Stomach (tissue), 4 donors: ENCODE measurements at regions not wholly inside any gene's neighbourhood (a gene's known extent, or its start where the extent isn't known, plus 50 kb on each side); places are given as distances from the start of the nearest gene placed in this dataset.

ENCODE experiments used
- EP300 ChIP-seq: sonication (generic); formaldehyde crosslinking; IDR thresholded peaks from one replicate; pipeline ENCODE4 v1.6.1; 2017; ENCODE audit warnings: antibody characterized with exemption
- POLR2A ChIP-seq, 4 donors: fragments of 450-650 bp; IDR thresholded peaks; one replicate each; pipeline ENCODE4 v1.6.1; 2016; ENCODE audit warnings: antibody characterized with exemption in 4 of 4, control low read depth in 2 of 4, mild to moderate bottlenecking in 1 of 4, moderate library complexity in 1 of 4
- POLR2AphosphoS5 ChIP-seq, 3 donors: sonication (generic); formaldehyde crosslinking; IDR thresholded peaks; one replicate each; pipeline ENCODE4 v1.6.1; 2016; ENCODE audit warnings: antibody characterized with exemption in 3 of 3
- TF ChIP-seq, protein P1 (sequence below), 7 experiments: fragments of 450-650 bp in 4 of 7; fragments of 200-600 bp in 3 of 7; sonication (generic) in 3 of 7; IDR thresholded peaks; one replicate each; pipeline ENCODE4 v1.5.1; 2016 to 2019; ENCODE audit warnings: antibody characterized with exemption in 7 of 7, control low read depth in 2 of 7, mild to moderate bottlenecking in 1 of 7

DNA sequence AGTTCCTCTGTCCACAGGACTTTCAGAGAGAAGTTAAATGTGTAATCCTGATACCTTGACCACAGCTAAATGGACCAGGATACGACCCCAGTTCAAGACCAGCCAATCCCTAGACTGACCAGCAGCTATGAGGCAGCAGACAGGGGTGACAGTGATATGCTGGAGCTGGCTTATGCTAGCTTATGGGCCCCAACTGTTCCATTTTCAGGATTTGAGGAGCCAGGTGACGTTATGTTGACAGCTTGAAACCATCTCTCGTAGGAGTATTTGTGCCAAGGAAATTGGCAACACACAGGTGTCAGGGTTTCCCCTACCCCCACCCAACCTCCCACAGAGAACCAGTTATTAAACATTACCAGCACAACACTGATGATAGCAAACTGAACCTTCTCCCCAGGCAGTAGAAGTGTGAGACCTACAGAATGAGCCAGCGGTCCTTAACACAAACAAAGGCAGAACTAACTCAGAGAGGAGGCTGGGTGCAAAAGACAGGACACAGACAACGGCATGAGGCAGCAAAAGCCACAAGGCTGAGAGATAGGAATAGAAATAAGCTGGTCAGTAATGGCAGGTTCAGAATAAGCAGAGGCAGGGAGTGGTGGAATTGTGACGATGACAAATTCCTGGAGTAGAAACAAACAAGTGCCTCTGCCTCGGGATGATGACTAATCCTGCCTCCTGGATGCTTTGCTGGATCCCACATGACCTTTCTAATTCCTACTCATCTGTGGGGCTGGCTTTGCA is 85.6 kb upstream of the CPEB2 start:
- TF ChIP-seq, protein P1, sequence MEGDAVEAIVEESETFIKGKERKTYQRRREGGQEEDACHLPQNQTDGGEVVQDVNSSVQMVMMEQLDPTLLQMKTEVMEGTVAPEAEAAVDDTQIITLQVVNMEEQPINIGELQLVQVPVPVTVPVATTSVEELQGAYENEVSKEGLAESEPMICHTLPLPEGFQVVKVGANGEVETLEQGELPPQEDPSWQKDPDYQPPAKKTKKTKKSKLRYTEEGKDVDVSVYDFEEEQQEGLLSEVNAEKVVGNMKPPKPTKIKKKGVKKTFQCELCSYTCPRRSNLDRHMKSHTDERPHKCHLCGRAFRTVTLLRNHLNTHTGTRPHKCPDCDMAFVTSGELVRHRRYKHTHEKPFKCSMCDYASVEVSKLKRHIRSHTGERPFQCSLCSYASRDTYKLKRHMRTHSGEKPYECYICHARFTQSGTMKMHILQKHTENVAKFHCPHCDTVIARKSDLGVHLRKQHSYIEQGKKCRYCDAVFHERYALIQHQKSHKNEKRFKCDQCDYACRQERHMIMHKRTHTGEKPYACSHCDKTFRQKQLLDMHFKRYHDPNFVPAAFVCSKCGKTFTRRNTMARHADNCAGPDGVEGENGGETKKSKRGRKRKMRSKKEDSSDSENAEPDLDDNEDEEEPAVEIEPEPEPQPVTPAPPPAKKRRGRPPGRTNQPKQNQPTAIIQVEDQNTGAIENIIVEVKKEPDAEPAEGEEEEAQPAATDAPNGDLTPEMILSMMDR (IDR thresholded peaks at IDR 0.05): no peak
- TF ChIP-seq POLR2A (IDR thresholded peaks at IDR 0.05): no peak
- TF ChIP-seq POLR2AphosphoS5 (IDR thresholded peaks at IDR 0.05): no peak
- TF ChIP-seq EP300: no peak
